HG03354 (cell line): ENCODE measurements at regions not wholly inside any gene's neighbourhood (a gene's known extent, or its start where the extent isn't known, plus 50 kb on each side); places are given as distances from the start of the nearest gene placed in this dataset.
"Not testable (repeated sequence)": the region's sequence is repeated elsewhere in the genome, so short reads cannot be mapped to it uniquely, and the experiment has no call there.

Source experiments
- ATAC-seq: cut with Tn5 transposase; IDR thresholded peaks from one replicate; pipeline ENCODE4 v1.9.1; 2021; ENCODE audit warnings: mild to moderate bottlenecking; ENCODE audit not compliant: unreplicated experiment, poor library complexity, severe bottlenecking

GRCh38 chr7:106713452-106713851 lies 52.5 kb upstream of the CCDC71L start:
- not testable (repeated sequence) for ATAC-seq

- not testable (repeated sequence) for ATAC-seq
These were observed 53.9 kb upstream of the CCDC71L start for GRCh38 chr7:106714590-106715442.

- ATAC-seq, result no peak
These were observed 54.8 kb upstream of the CCDC71L start for GRCh38 chr7:106715730-106716129.

- ATAC-seq, result peak; percentile 7
These were observed 56.4 kb upstream of the CCDC71L start for GRCh38 chr7:106717254-106717954.

GRCh38 chr7:106717955-106718871 lies 57.3 kb upstream of the CCDC71L start:
- peak; percentile 88 for ATAC-seq

- ATAC-seq, result no peak
These were observed 59.7 kb upstream of the CCDC71L start for GRCh38 chr7:106720641-106721040.

- ATAC-seq, result no peak
These were observed 61.1 kb upstream of the CCDC71L start for GRCh38 chr7:106721816-106722785.

GRCh38 chr7:106723398-106723797 lies 62.4 kb upstream of the CCDC71L start:
- no peak for ATAC-seq

- no peak for ATAC-seq
These were observed 68.9 kb upstream of the CCDC71L start for GRCh38 chr7:106729720-106730385.

- ATAC-seq, result peak; percentile 87
These were observed 70.2 kb upstream of the CCDC71L start for GRCh38 chr7:106731187-106731586.

GRCh38 chr7:106731646-106732444 lies 70.9 kb upstream of the CCDC71L start:
- no peak for ATAC-seq

GRCh38 chr7:106735637-106736036 lies 74.7 kb upstream of the CCDC71L start:
- no peak for ATAC-seq

GRCh38 chr7:106736123-106736507 lies 75.2 kb upstream of the CCDC71L start:
- no peak for ATAC-seq

- peak; percentile 76 for ATAC-seq
These were observed 75.7 kb upstream of the CCDC71L start for GRCh38 chr7:106736508-106737201.

GRCh38 chr7:106737202-106737562 lies 76.2 kb upstream of the CCDC71L start:
- no peak for ATAC-seq

GRCh38 chr7:106740806-106741205 lies 79.8 kb upstream of the CCDC71L start:
- ATAC-seq, result no peak

- ATAC-seq, result no peak
These were observed 83.7 kb upstream of the CCDC71L start for GRCh38 chr7:106744563-106745091.
